Keratinocyte (primary cell): ENCODE measurements at regions not wholly inside any gene's neighbourhood (a gene's known extent, or its start where the extent isn't known, plus 50 kb on each side); places are given as distances from the start of the nearest gene placed in this dataset.

Experiments
- CTCF ChIP-seq, 3 experiments: IDR thresholded peaks in 1 of 3; conservative IDR thresholded peaks in 1 of 3; optimal IDR thresholded peaks in 1 of 3; 2 replicates in 2 of 3; 3 replicates in 1 of 3; pipeline versions ENCODE3 to v1.5.1; 2011; ENCODE audit warnings: low read length in 3 of 3, mild to moderate bottlenecking in 3 of 3, moderate library complexity in 2 of 3, control low read depth in 1 of 3, inconsistent platforms in 1 of 3; ENCODE audit not compliant: insufficient read depth in 2 of 3; ENCODE audit errors: extremely low read depth in 1 of 3
- EZH2 ChIP-seq: IDR thresholded peaks from one replicate; pipeline ENCODE4 v1.6.1; 2012; ENCODE audit warnings: inconsistent platforms, mild to moderate bottlenecking, low read length, moderate library complexity

GRCh38 chr18:67875060-67875459 is 358.5 kb upstream of the DSEL start:
- no peak for TF ChIP-seq CTCF (optimal IDR thresholded peaks at IDR 0.05 in 1 of 3, IDR thresholded peaks at IDR 0.05 in 1 of 3, conservative IDR thresholded peaks at IDR 0.05 in 1 of 3; ENCODE audit: extremely low read depth in 1 of 3, insufficient read depth in 2 of 3, low read length in 3 of 3)
- TF ChIP-seq EZH2 = no peak
